ENCODE measurements at regions not wholly inside any gene's neighbourhood (a gene's known extent, or its start where the extent isn't known, plus 50 kb on each side); places are given as distances from the start of the nearest gene placed in this dataset.

- no peaks in the 10 kb centered on the region for H3K27me3 ChIP-seq (replicated peaks; ENCODE audit: insufficient read depth)
- 87 to 90% methylated on average over 4 of the region's 4 CpGs for WGBS, 2 experiments (ENCODE audit: low coverage in 1 of 2, low lambda C conversion rate in 2 of 2, missing lambda C conversion rate in 2 of 2)
- in situ Hi-C loops (cut with MboI): no loop called here
These were observed 399.1 kb upstream of the ADAMTS5 start for GRCh38 chr21:27366036-27366435.

GRCh38 chr21:27365394-27365793, 398.5 kb upstream of the ADAMTS5 start:
- H3K9ac ChIP-seq: no peak overlapping the region
- H3K4me2 ChIP-seq (ENCODE audit: unreplicated experiment): peak overlapping the region; percentile 26
- DNase-seq: peak; percentile 24
- H2AFZ ChIP-seq: no peak overlapping the region
- TF ChIP-seq EZH2 (IDR thresholded peaks at IDR 0.05; ENCODE audit: insufficient read depth, poor library complexity, severe bottlenecking) (no peak), EZH2phosphoT487 (IDR thresholded peaks at IDR 0.05; ENCODE audit: insufficient read depth, low read depth) (no peak)
- in situ Hi-C loops (cut with MboI): no loop called here
- no peaks in the 10 kb centered on the region for H3K79me2 ChIP-seq (ENCODE audit: insufficient read depth)
- no peaks in the 10 kb centered on the region for H3K27me3 ChIP-seq (replicated peaks; ENCODE audit: insufficient read depth)
- H3K4me1 ChIP-seq (ENCODE audit: insufficient read depth): peaks cover 16% of the 10 kb centered on the region
- H3K4me3 ChIP-seq: no peak overlapping the region
- no peaks in the 10 kb centered on the region for H3K9me3 ChIP-seq (ENCODE audit: low read depth)
- no peak overlapping the region for H3K27ac ChIP-seq
- H3F3A ChIP-seq (ENCODE audit: insufficient read depth): no peaks in the 10 kb centered on the region; the same call in 1 of the 2 replicates
- H3K9me2 ChIP-seq (ENCODE audit: insufficient read depth): no peaks in the 10 kb centered on the region
- no peaks in the 10 kb centered on the region for H4K20me1 ChIP-seq (ENCODE audit: insufficient read depth)
- H3K36me3 ChIP-seq (ENCODE audit: low read depth): no peaks in the 10 kb centered on the region

More at GRCh38 chr21:27366036-27366435, 399.1 kb upstream of the ADAMTS5 start:
- Histone ChIP-seq H3K79me2 (ENCODE audit: insufficient read depth) (no peaks in the 10 kb centered on the region), H3K36me3 (ENCODE audit: low read depth) (no peaks in the 10 kb centered on the region), H2AFZ (no peak overlapping the region), H3K4me2 (ENCODE audit: unreplicated experiment) (no peak overlapping the region), H3K9me2 (ENCODE audit: insufficient read depth) (no peaks in the 10 kb centered on the region), H3K4me1 (ENCODE audit: insufficient read depth) (peaks cover 16% of the 10 kb centered on the region), H3F3A (ENCODE audit: insufficient read depth) (no peaks in the 10 kb centered on the region; the same call in 1 of the 2 replicates), H3K4me3 (no peak overlapping the region), H3K27ac (no peak overlapping the region), H4K20me1 (ENCODE audit: insufficient read depth) (no peaks in the 10 kb centered on the region), H3K9me3 (ENCODE audit: low read depth) (no peaks in the 10 kb centered on the region), H3K9ac (no peak overlapping the region)
- no peak for DNase-seq
- TF ChIP-seq EZH2phosphoT487 (IDR thresholded peaks at IDR 0.05; ENCODE audit: insufficient read depth, low read depth) (no peak), EZH2 (IDR thresholded peaks at IDR 0.05; ENCODE audit: insufficient read depth, poor library complexity, severe bottlenecking) (no peak)

- Histone ChIP-seq H2AFZ (no peak overlapping the region), H4K20me1 (ENCODE audit: insufficient read depth) (no peaks in the 10 kb centered on the region), H3K9ac (no peak overlapping the region), H3K9me2 (ENCODE audit: insufficient read depth) (no peaks in the 10 kb centered on the region), H3K4me2 (ENCODE audit: unreplicated experiment) (no peak overlapping the region), H3K4me3 (no peak overlapping the region), H3K79me2 (ENCODE audit: insufficient read depth) (no peaks in the 10 kb centered on the region), H3F3A (ENCODE audit: insufficient read depth) (no peaks in the 10 kb centered on the region; the same call in 1 of the 2 replicates), H3K9me3 (ENCODE audit: low read depth) (no peaks in the 10 kb centered on the region), H3K27ac (no peak overlapping the region), H3K36me3 (ENCODE audit: low read depth) (no peaks in the 10 kb centered on the region), H3K27me3 (replicated peaks; ENCODE audit: insufficient read depth) (no peaks in the 10 kb centered on the region), H3K4me1 (ENCODE audit: insufficient read depth) (peaks cover 29% of the 10 kb centered on the region)
- WGBS, 2 experiments (ENCODE audit: low coverage in 1 of 2, low lambda C conversion rate in 2 of 2, missing lambda C conversion rate in 2 of 2): 91 to 96% methylated on average over 3 of the region's 3 CpGs
- in situ Hi-C loops (cut with MboI): no loop called here
- TF ChIP-seq EZH2 (IDR thresholded peaks at IDR 0.05; ENCODE audit: insufficient read depth, poor library complexity, severe bottlenecking): no peak
- TF ChIP-seq EZH2phosphoT487 (IDR thresholded peaks at IDR 0.05; ENCODE audit: insufficient read depth, low read depth): no peak
- DNase-seq: peak; percentile 6
These were observed 397.0 kb upstream of the ADAMTS5 start for GRCh38 chr21:27363719-27364477.

- no peak overlapping the region for H2AFZ ChIP-seq
- no peak for DNase-seq
- H3K9ac ChIP-seq: no peak overlapping the region
- H3K36me3 ChIP-seq (ENCODE audit: low read depth): no peaks in the 10 kb centered on the region
- peaks cover 11% of the 10 kb centered on the region; the same call in 1 of the 2 replicates for H3K9me2 ChIP-seq (ENCODE audit: insufficient read depth)
- H3K4me2 ChIP-seq (ENCODE audit: unreplicated experiment): no peak overlapping the region
- H3K9me3 ChIP-seq (ENCODE audit: low read depth): no peaks in the 10 kb centered on the region
- peaks cover 37% of the 10 kb centered on the region for H3K4me1 ChIP-seq (ENCODE audit: insufficient read depth)
- TF ChIP-seq EZH2 (IDR thresholded peaks at IDR 0.05; ENCODE audit: insufficient read depth, poor library complexity, severe bottlenecking) (no peak), EZH2phosphoT487 (IDR thresholded peaks at IDR 0.05; ENCODE audit: insufficient read depth, low read depth) (no peak)
- 92 to 100% methylated on average over 1 of the region's 1 CpG for WGBS, 2 experiments (ENCODE audit: low coverage in 1 of 2, low lambda C conversion rate in 2 of 2, missing lambda C conversion rate in 2 of 2)
- H3K27ac ChIP-seq: no peak overlapping the region
- H3K4me3 ChIP-seq: no peak overlapping the region
- H3F3A ChIP-seq (ENCODE audit: insufficient read depth): no peaks in the 10 kb centered on the region; the same call in 1 of the 2 replicates
- no peaks in the 10 kb centered on the region for H3K79me2 ChIP-seq (ENCODE audit: insufficient read depth)
- in situ Hi-C loops (cut with MboI): no loop called here
- H3K27me3 ChIP-seq (replicated peaks; ENCODE audit: insufficient read depth): no peaks in the 10 kb centered on the region
- no peaks in the 10 kb centered on the region for H4K20me1 ChIP-seq (ENCODE audit: insufficient read depth)
These were observed 395.4 kb upstream of the ADAMTS5 start for GRCh38 chr21:27362249-27362648.

Measured in GM23248 (cell line).